Activated gamma-delta T cell (primary cell): ENCODE measurements at regions not wholly inside any gene's neighbourhood (a gene's known extent, or its start where the extent isn't known, plus 50 kb on each side); places are given as distances from the start of the nearest gene placed in this dataset.
"Not testable (repeated sequence)": the region's sequence is repeated elsewhere in the genome, so short reads cannot be mapped to it uniquely, and the experiment has no call there.

Experiments used
- DNase-seq: peaks from one replicate; lab custom pipeline; 2025; lab: John Stamatoyannopoulos, UW

- DNase-seq, result no peak
These were observed 287.2 kb downstream of the QKI start for GRCh38 chr6:163701762-163702161.

- DNase-seq, result no peak
These were observed 283.6 kb downstream of the QKI start for GRCh38 chr6:163698086-163698485.

DNA sequence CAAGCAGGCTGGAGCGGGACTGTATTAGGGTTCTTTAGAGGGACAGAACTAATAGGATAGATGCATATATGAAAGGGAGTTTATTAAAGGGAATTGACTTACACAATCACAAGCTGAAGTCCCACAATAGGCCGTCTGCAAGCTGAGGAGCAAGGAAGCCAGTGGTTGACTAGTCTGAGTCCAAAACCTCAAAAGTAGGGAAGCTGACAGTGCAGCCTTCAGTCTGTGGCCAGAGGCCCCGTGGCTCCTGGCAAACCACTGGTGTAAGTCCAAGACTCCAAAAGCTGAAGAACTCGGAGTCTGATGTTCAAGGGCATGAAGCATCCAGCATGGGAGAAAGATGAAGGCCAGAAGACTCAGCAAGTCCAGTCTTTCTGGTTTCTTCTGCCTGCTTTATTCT lies 281.8 kb downstream of the QKI start:
- not testable (repeated sequence) for DNase-seq

DNA sequence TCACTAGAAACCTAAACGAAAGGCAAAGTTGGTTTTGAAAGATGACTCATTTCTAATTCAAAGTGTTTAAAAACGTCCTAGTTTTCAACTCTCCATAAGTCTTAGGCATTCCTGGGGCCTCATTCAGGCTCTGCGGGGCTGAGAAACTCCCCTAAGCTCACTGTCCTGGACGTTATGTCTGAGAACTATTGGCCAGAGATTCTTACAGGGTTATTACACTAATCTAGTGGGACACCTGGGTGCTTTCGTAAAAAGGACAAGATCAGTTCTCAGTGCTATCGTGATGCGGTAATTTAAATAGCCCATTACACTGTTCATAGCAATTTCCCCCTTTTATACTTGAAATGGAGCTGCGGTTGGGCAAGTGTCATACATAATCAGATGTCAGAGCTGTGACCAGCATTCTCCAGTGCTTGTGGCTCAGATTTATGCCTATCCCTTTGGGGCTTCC lies 280.9 kb downstream of the QKI start:
- no peak for DNase-seq

GRCh38 chr6:163694988-163695398 lies 280.5 kb downstream of the QKI start:
- DNase-seq, result no peak

DNA sequence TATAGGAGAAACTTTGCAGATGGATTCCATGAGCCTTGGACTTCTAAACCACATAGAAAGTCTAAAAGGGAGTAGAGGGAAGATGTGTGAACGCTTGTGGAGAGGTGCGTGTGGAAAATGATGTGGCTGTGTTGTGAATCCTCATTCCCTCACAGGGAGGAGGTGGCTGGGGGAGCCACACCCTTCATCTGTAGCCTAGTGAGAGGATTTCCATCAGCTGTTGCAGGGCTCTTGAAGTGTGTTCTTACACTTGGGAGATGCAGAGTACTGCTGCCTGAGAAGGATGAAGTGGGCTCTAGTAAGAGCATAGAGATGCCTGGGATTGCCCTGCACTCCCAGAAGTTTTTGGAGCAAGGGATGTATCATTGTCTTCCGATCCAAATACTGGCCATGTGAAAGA lies 279.6 kb downstream of the QKI start:
- no peak for DNase-seq

DNA sequence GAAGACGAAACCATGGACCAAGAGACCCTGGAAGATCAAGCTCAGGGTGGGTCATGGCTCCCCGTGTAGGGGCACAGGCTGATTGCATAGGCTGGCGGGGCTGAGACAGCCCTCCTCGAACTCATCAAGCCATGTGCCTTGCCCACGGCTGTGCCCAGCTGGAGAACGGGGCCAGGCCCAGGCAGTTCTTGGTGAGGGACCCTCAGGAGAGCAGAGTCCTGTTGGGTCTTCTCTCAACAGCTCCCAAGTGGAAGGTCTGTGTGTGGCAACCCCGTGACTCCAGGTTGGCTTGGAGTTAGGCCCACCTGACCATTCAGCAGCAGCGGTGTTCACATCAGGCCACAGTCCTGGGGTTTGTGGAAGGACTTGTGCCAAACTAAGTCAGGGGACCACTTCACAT lies 276.5 kb downstream of the QKI start:
- no peak for DNase-seq

DNA sequence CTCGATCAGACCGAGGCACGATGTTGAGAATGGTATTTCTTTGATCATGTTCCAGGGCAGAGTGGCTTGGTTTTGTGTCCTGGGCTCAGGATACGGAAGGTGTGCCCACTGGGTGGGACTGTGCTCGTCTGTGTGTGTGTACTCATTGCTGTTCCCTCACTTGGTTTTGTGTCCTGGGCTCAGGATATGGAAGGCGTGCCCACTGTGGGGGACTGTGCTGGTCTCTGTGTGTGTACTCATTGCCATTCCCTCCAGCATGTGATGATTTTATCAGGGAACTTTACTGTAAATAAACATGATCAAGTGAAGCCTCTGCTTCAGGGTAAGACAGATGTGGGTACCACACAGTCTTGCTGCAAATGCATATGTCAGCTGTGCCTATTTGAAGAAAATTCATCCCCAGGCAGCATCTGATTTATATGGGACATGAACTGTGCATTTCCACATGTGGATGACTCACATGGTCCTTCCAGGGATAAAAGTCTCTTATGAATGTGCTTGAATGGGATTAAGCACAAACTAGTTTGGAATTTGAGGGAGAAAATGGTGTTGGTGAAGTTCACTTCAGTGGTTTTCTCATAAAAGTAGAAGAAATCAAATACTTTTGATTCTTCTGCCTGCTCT lies 274.3 kb downstream of the QKI start:
- no peak for DNase-seq

GRCh38 chr6:163687075-163687474 lies 272.6 kb downstream of the QKI start:
- no peak for DNase-seq

DNA sequence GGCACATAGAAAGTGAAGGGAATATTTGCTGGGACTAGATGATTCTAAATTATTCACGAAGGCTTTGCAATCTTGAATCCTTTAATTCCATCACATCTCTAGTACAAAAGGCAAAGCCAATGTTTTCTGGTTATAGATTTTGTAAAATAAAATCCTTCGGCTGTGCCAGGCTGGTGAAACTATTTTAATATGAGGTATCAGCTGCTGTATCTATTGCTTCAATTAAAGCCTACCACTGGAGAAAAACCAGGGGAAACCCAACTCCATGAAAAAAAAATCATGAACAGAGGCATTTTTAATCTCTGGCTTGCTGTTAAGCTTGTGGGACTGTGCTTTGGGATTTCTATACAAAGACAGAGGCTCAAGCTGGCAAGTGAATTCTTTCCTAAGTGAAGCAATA lies 271.8 kb downstream of the QKI start:
- DNase-seq, result no peak

GRCh38 chr6:163683105-163683622 lies 268.6 kb downstream of the QKI start:
- no peak for DNase-seq

GRCh38 chr6:163679753-163680152 lies 265.2 kb downstream of the QKI start:
- no peak for DNase-seq

- DNase-seq, result no peak
These were observed 264.6 kb downstream of the QKI start for GRCh38 chr6:163679012-163679660.

DNA sequence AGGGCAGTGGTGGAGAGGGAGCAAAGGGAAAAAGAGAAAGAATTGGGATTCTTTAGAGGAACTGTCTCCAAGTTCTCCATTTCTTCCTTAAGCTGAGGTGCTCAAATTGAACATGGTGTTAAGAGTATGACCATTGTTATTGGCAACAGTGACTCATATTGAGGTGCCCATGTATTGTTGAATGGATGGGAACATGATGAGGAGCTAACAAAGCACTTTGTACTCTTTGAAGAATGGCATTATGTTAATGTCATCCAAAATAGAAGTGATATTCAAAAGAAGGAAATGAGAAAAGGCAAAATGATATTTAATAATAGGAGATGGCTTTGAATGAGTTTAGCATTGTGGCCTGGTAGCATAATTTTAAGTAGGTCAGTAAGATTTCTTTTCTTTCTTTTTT lies 261.1 kb downstream of the QKI start:
- no peak for DNase-seq

DNA sequence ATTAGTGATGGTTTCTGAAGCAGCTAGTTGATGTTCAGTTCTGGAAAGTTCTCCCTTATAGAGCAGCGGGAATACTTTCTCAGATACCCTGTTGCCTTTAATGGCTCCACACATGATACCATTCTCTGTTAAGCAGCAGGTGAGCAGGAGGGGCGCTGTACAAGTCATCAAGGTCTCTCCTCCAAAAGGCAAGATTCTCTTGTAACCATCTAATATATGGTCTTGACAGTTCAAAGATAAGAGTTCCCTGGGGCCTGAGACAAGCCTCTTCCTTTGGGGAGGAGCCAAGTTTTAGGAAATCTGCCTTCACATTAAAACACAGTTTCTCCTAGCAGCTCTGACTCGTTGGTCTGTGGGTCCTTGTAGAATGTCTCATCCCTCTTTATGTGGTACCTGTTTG lies 258.2 kb downstream of the QKI start:
- DNase-seq, result no peak

DNA sequence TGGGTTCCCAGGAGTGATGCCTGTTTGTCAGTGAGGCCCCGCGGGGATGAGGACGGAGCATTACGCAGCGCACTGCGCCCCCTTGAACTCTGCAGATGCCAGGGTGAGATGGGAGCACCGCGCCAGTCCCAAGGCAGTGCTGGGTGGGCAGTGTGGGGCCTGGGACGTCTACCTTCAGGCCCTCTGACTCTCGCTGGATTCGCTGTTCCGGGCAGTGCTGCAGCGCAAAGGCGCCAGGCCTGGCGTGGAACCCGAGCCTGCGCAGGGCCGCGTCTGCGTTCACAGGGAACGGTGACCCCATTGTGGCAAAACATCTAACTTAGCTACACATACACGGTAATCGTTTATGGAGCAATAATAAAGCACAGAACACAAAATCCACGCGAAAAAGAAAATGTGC lies 257.3 kb downstream of the QKI start:
- DNase-seq, result no peak

DNA sequence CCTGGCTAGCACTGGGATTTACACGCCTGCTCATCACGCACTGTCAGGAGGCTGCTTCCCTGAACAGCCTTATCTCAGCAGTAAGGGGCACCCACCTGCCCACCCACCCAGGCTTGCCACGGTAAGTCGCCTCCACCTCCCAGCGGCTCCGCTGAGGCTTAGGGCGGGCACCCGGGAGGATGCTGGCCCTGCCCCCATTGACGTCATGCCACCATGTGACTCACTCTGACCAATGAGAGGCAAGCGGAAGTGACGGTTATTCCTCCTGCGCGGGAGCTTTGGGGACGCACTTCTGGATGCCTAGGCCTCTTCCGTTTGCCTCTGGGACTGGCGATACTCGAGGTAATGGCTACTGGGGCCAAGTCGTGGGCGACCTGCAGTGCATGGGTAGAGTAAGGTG lies 256.8 kb downstream of the QKI start:
- DNase-seq, result no peak

- DNase-seq, result no peak
These were observed 255.8 kb downstream of the QKI start for GRCh38 chr6:163670336-163670735.

GRCh38 chr6:163668061-163668426 lies 253.5 kb downstream of the QKI start:
- DNase-seq, result no peak

GRCh38 chr6:163667372-163668060 lies 253.0 kb downstream of the QKI start:
- DNase-seq, result no peak

GRCh38 chr6:163665464-163665863 lies 250.9 kb downstream of the QKI start:
- DNase-seq, result no peak

DNA sequence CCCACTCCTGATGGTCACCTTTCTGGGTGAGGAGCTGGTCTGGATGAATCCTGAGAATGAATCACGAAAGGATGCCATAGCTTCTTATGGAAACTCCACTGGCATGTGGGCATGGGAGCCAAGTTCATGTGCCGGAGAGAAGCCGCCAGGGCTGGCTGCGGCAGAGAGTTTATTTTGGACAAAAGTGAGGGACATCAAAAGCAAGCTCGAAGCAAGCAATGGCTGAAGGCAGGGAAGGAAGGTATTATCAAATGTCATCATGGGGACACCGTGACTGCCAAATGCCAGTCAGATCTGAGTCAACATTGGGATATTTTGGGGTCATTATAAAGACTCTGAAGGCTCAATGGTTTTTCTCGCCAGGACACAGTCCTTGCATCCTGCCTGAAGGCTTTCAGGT lies 249.1 kb downstream of the QKI start:
- no peak for DNase-seq

DNA sequence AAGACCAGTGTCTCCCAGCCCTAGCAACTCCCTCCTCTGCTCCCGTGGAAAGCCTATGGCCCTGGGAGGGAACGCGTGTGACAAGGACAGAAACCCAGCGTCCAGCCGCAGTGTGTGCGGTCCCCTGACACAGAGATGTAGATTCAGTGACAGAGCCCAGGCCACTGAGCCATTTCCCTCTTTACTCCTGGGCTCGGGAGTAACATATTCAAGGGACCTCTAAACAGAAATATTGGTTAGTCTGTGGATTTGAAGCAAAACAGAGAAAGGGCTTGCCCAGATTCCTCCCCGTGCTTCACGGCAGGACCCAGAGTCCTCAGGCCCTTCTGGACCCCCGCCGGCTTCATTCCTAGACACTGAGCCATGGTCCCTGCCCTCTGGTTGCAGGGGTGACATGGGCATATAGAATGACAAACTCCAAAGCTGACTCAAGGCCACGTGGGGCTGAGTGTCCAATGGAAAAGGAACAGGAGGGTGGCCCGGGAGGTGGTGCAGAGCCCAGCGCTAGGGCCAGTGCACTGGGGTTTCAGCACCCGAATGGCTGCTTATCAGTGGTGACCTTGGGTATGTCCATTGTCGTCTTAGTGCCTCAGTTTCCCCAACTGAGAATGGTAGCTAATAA lies 248.2 kb downstream of the QKI start:
- no peak for DNase-seq
